ENCODE measurements at regions not wholly inside any gene's neighbourhood (a gene's known extent, or its start where the extent isn't known, plus 50 kb on each side); places are given as distances from the start of the nearest gene placed in this dataset.

DNA sequence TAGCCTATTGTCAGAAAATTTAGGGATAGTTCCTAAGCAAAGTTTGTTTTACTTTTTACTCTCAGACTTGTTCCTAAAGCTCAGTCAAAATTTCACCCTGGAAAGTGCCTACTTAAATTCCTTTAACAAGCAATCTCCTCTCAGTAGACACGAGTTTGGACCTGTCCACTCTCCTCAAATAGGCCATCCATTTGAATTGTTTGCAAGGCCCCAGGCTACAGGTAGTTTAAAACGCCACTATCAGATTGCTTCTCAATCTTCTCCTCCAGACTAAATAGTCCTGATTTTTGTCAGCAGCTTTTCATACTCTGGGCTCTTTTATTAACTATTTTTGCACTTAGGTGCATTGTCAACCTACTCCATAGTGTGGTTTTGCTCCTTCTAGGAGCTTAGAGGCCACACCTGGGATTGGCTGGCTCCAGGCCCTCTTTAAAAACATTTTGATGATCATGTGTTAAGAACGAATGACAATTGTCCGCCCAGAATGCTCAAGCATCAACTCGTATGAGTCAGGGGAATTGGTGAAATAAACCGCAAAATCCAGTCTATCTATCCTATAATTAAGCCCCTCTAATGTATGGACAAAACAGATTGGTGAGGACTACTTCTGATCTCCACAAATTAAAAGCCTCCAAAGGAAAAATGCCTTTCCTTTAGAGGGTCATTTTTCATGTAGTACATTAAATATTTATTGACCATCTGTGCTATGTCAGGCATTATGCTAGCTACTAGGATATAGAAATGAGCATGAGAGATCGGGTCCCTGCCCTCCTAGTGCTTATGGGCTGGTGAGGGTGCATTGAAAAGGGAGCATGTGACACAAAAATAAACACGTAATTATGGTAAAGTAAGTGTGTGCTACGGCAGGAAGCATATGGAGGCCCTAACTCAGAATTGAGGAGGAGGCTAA is 333.8 kb upstream of the TNP1 start:
- DNase-seq (ENCODE audit: low spot score): no peak

DNA sequence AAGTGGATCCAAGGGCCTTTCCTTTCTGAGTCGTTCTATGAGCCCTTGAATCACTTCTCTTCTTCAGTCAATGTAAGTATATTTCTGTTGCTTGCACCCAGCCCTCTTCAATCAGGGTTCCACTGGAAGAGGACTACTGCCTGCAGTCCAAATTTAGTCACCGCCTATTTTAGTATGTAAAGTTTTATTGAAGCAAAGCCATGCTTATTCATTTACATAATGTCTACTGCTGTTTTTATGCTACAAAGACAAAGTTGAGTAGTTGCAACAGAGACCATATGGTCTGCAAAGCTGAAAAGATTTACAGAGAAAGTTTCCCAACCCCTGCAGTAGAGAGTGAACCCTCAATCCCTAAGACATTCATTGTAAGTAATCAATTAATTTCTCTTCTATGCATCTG is 332.5 kb upstream of the TNP1 start:
- no peak for DNase-seq (ENCODE audit: low spot score)

DNA sequence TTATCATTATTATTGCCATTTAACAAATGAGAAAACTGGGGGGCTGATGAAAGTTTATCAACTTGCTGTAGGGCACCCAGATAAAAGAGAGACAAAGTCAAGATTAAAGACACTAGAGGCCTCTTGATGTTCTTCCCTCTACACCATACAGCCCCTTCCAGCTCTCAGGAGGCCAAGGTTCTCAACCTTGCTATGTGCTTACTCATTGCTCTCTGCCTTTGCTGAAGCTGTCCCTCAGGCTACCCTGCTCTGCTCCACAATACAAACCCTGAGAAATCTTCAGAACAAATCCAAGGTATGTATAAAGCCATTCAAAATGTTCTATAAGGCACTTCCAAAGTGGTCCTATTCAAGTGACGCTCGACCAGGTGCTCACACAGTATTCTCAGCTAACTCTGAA is 329.9 kb upstream of the TNP1 start:
- DNase-seq (ENCODE audit: low spot score): no peak

DNA sequence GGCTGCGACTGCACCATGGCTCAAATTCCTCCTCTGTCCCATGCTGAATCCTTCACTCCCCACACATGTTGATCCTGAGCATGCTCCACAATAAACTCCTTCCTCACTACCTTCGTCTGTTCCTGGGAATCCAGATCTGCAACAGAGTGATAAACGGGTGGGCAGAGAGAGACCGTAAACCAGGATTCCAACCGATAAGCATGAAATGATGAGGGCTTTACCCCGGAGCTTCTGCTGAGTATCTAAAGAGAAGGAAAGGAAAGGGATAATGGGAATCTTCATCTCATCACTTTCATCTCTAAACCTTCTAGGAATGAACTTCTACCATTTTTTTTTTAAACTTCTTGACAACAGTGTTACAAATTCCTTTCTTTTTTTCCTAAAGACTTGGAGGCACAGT is 329.3 kb upstream of the TNP1 start:
- no peak for DNase-seq (ENCODE audit: low spot score)

DNA sequence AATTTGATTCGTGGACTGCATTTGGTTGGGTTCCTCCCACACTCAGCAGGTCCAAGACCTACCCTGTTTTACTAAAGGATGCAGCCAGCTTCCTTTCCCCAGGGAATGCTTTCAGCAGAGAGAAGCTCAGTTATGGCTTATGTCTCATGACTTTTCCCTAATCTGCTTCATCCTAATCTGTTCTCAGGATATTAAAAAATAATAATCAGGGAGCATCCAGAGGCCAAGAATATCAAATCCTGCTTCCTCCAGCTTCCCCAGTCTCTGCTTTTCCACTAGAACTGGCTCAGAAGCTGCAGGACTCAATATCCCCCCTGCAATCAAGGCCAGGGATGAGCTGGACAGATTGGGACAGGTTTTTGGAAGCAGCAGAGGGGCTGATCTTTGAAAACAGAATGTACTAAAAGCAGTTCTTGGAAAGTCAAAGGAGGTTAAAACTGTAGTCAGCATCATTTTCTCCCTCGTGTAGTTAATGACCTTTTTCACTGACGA is 326.9 kb upstream of the TNP1 start:
- no peak for DNase-seq (ENCODE audit: low spot score)

DNA sequence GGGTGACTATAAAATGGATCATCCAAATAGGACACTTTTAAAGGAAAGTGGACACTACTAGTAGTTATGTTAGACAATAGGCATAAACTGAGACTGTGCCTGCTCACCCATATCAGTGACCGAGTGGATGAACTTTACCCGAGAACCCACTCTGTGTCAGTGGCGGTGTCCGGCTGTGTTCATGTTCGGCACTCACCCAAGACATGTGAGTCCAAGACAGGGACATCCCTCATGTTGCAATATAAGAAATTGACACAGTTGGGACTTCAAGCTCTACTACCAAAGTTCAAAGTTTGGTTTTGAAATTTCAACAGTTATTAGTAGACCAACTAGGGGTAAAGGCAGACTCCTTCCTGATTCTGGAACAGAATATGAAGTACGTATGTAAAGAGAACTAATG is 326.3 kb upstream of the TNP1 start:
- DNase-seq (ENCODE audit: low spot score): no peak

DNA sequence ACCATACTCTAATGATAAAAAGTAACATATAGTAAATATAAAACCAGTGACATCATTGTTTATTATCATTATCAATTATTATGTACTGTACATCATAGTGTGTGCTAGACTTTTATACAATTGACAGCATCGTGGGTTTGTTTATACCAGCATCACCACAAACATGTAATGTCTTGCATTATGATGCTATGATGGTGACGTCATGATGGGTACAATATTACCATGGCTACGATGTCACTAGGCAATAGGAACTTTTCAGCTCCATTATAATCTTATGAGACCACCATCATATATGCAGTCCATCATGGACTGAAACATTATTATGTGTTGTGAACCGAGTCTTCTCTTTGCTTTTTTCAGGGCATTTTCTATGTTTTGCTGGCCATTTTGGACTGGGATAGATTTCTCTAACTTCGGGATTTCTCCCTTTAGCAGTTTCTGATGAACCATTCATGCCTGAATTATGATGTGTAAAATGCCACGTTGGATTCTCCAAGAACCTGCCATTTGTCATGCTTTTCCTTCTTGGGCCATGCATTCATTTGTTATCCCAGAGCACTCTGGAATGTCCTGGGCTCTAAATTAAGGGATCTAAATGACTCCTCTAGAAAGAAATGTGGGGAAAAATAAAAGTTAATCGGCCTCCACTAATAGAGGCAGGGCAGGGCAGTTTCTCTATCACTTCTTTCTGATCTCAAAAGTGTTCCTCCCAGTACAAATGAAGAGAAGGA is 325.6 kb upstream of the TNP1 start:
- DNase-seq (ENCODE audit: low spot score): no peak

DNA sequence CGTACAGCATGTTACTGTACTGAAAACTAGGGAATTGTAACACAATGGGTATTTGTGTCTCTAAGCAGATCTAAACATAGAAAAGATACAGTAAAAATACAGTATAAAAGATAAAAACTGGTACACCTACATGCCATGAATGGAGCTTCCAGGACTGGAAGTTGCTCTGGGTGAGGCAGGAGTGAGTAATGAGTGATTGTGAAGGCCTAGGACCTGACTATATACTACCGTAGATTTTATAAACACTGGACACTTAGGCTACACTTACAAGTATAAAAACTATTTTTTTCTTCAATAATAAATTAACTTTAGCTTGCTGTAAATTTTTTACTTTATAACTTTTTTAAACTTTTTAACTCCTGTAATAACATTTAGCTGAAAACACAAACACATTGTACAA is 324.4 kb upstream of the TNP1 start:
- DNase-seq (ENCODE audit: low spot score): no peak

DNA sequence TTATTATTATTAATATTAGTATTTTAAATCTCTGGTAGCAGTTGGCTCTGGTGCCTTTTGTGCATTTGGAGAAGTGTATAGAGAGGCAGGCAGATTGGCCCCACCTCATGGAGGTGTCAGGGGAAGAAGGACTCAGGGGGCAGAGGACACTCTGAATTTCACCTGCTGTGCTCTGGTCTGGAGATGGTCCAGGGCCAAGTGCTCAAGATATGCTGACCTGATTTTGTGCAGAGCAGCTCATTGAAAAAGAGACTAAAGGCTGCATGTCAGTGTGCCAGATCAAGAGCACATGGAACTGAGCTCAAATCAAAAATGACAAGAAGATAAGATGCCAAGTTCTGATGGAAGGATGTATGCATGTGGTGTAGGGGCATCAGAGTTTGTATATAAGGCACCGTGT is 323.6 kb upstream of the TNP1 start:
- no peak for DNase-seq (ENCODE audit: low spot score)

DNA sequence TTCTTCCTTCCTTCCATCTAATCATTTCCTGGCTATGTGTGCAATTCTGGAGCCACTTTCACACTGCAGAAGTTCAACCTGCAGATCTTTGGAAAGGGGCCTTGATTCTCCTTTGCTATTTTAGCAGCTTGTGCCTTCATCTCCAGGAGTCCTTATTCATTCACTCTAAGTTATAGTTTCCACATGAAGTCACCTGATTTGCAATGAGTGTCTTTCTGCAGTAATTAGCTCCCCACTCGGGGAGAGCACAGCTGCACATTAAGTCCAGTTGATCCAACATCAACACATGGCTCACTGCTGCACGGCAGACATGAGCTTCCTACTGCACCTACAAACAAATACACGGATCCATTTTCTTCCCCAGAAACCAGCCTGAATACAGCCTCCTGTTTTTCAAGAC is 323.1 kb upstream of the TNP1 start:
- no peak for DNase-seq (ENCODE audit: low spot score)

DNA sequence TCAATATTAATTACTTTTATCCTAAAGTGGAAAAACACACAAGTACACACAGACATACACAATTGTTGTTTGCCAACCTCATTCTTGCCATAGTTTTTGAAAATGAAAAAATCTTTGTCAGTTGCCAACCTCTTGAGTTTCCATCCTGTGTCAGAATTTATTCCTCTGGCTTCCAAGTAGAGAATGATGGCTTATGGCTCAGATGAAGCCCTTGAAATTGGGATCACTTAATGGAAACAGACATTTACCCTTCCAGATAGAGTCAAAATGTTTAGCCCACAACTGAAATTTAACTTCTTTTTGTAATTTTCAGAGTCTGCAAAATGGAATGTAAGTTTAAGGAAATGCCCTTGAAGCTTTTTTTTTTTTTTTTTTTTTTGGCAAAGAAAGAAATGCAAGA is 321.6 kb upstream of the TNP1 start:
- no peak for DNase-seq (ENCODE audit: low spot score)

DNA sequence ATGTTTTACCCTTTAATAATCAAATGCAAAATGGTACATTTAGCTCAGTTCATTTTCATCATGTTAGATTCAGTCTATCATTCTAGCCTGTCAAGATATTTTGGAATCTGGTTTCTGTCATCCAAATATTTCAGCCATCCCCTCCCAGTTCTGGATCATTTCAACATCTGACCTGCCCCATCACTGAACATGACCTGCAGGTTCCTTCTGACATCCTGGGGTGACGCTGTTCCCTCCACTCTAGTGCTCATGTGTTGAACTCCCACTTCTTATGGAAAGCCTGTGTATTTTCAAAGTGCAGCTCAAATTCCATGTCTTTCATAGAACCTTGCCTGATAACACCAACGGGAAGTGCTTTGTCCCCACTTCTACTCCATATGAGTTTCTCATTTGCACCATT is 320.0 kb upstream of the TNP1 start:
- no peak for DNase-seq (ENCODE audit: low spot score)

DNA sequence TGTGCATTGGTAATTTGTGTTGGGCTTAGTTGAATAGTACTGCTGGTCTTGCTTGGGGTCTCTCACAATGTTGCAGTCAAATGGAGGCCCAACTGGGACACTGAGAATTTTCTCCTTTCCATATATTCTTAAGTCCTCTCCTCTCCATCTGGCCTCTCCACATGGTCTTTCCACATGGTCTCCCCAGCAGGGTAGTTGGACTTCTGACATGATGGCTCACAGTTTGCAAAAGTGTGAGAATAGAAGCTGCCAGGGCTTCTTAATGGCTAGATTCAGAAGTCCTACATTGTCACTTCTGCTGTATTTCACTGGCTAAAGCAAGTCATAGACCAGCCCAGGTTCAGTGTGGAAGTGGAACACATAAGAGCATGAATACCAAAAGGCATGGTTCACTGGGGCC is 318.5 kb upstream of the TNP1 start:
- no peak for DNase-seq (ENCODE audit: low spot score)

DNA sequence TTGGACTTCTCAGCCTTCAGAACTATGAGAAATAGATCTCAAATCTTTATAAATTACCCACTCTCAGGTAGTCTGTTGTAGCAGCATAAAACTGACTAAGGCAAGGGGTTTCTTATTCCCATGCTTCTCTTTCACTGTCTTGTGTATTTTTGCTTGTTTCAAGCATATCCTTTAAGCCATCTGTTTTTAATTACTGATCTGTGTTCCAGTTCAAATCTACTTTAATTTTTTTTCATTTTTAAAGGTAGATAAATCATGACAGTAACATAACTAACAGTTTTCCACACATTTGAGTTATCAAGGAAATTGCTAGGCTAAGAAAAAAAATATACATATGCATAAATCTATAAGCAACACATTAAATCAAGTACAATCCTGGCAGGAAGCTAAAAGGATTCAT is 317.9 kb upstream of the TNP1 start:
- DNase-seq (ENCODE audit: low spot score): no peak

DNA sequence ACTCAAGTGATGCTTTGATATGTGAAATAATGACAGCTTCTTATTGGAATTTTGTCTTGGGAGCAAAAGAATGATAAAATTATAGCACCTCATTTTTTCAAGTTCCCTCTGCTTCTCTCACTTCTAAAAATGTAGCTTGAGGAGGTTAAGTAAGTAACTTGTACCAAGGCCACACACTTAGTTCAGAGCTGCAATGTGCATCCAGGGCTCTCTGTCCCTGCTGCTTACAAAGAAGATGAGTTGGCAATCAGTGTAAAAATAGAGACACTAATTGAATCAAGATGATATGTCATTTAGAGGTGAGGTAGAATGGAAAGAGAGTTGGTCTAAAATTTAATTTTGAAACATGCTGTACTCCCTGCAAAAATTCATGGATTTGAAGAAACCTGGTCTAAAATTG is 312.0 kb upstream of the TNP1 start:
- no peak for DNase-seq (ENCODE audit: low spot score)

DNA sequence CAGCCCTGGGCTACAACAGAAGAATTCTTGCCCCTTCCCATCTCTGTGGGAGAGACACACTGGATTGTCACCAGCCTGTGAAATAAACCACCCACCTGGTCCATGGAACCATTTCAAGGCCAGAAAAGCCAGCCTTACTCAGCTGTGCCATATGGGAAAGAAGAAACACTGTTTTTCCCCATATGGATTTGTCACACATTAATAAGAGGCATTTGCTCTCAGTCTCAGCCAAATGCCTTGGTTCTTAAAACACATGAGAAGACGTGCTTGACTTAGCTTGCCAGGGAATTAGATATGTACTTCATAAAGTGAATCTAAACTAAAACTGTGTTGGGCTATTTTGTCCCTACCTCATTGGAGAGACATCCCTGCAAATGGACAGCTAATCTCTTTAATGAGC is 308.6 kb upstream of the TNP1 start:
- no peak for DNase-seq (ENCODE audit: low spot score)

DNA sequence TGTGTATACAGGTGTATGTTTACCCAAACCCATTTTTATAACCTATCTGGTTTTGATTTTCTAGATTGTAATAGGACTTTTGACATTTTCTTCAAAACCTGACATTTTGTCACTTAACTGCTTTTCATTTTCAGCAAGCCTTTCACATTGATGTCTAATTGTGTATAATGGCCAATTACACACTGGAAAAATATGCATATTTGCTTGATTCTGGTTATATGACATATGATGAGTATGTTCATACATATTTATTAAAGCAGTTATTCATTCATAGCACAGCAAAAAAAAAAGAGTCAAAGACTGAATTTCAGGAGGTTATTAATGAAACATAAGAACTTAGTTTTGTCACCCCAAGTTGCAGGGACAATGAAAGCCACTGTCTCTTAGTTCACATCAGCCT is 307.7 kb upstream of the TNP1 start:
- DNase-seq (ENCODE audit: low spot score): no peak

DNA sequence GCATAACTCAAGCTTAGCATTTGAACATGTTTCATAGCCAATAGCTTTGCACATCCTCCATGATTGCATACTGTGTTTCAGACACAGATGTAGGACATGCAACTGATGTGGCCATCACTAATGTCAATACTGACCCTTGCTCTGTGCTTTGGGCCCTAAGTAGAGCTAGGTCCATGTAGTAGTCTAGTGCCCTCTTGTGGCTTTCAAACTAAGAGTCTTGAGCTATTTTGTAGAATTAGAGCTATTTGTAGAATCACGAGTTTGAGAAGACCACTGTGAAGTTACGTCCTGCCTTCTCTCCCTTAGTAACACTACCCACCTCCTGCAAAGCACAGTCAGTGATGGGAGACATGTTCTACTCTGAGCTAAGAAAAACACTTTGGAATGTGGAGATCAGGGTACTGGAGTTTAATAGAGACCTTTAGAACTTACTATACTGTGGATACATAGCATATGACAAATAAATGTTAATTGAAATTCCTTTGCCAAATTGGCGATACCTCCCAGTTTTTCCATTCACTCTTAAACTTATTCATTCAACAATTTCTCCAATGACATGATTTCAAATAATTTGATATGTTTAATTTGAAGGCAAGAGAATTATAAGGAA is 306.5 kb upstream of the TNP1 start:
- DNase-seq (ENCODE audit: low spot score): no peak

DNA sequence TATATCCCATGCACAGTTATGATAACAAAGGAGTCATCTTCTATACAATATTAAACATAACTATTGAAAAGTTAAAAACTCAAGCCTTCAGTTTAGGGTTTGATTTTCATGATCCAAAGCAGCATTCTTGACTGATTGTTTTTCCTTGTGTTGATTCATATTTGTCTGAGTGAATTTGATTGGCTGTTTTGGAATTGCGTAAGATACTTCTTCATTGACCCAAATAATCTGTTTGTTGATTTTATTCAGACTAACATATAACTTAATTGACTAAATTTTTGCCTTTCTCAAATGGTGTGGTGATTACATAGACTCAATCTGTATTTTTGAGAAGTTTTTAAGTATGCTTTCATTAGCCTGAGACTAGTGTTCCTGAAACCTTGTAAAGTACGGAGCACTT is 305.7 kb upstream of the TNP1 start:
- DNase-seq (ENCODE audit: low spot score): no peak

DNA sequence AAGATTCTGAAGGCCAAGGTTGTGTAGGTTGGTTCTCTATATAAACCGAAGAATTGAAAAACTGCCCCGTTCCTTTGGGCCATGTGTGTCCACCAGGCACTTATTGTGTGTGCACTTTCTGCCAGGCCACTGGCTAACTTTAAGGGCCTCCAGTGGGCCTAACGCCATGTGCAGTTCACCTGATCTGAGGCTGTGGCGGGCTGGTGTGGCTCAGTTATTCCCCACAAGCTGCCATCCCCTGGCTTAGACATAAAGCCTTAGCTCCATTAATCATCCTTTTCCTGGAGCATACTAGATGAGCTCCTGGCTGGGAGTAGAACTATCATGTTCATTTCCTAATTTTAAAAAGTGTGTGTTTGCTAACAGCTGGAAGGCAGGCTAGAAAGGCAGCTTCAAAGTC is 304.1 kb upstream of the TNP1 start:
- no peak for DNase-seq (ENCODE audit: low spot score)

DNA sequence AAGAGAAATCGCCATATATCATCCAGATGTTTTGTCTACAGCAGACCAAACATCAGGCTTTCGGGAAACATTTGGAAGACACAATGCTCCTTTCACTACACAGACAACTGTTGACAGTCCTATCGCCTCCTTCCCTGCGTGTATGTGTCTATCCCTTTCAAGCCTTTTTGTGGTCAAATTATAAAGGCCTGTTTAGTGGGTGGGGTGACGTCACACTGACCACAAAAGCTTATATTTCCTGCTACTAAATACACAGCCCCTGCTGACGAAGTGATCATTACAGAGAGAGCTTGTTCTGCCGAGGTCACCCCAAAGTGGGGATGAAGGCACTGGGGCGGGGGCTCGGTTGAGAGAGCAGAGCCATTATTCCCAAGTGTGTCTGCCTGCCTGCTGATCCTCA is 302.7 kb upstream of the TNP1 start:
- no peak for DNase-seq (ENCODE audit: low spot score)

DNA sequence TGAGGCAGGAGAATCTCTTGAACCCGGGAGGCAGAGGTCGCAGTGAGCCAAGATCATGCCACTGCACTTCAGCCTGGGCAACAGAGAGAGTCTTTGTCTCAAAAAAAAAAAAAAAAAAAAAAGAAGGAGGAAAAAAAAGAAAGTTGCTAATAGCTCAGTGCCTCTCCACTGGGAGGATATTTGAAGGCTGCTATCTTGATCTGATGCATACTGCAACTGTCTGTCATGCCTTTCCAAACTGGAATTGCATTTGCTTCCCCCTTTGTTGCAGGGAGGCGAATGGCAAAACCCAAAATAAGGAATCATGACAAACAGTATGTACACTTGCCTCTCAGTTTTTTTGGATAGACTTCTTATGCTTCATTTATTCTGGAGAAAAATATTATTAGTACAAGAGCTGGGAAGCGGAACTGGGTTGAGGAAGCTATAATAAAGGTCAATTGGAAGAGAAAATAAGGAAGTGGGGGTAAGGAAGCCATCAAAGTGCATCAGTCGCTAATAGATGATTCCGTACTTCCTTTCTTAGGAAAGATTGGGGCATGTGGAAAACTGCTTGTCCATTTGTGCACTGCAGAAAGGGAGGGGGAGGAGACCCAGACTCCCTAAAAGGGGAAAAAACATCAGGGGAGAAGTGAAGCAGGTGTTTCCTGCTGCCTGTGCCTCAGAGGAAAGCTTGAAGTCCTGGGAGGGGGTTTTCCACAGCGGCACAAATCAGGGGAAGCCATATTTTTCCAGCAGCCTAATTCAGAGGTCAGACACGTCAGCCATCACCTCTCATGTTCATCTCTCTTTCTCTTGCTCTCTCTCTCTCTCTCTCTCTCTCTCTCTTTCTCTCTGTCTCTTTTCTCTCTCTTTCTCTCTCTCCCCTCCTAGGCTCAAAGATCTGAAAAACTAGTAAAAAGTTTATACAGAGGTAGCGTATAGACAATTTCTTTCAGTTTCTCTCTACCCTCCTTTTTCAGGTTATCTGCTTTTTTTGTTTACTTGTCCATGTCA is 301.4 kb upstream of the TNP1 start:
- no peak for DNase-seq (ENCODE audit: low spot score)
